RKO (cell line): ENCODE measurements at regions not wholly inside any gene's neighbourhood (a gene's known extent, or its start where the extent isn't known, plus 50 kb on each side); places are given as distances from the start of the nearest gene placed in this dataset.

Experiments used
- DNase-seq: peaks from one replicate; pipeline ENCODE4 v3.0.0-alpha.2; 2016; ENCODE audit warnings: low spot score

GRCh38 chr14:98234208-98234607 is 1037.8 kb downstream of the BCL11B start:
- DNase-seq = peak; percentile 56

DNA sequence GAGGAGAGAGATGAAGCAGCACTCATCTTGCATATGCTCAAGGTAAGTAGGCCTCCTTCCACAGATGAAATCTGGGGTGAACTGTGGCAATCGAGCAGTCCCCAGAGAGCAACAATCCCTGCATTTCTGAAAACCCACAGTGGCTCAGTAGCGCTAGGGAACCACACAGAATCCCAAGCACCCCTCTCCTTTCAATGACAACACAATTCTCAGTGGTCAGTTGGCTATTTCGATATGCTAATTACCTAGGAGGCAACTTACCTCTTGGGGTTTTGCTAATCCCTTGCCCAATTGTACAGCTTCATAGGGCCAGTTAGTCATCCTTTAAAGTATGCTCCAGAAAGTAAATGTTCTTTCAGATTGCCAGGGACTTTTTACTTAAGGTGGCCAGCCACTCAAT is 1035.7 kb downstream of the BCL11B start:
- no peak for DNase-seq

DNA sequence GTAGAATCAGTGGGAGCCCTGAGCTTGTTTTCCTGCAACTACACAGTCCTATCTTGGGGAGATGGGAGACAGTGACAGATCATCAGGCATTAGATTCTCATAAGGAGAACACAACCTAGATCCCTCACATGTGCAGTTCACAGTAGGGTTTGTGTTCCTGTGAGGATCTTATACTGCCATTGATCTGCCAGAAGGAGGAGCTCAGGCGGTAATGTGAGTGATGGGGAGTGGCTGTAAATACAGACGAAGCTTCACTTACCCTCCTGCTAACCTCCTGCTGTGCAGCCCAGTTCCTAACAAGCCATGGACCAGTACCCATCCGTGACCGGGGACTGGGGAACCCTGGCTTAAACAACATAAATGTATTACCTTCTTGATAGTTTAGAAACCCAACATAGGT is 1034.1 kb downstream of the BCL11B start:
- DNase-seq = no peak

DNA sequence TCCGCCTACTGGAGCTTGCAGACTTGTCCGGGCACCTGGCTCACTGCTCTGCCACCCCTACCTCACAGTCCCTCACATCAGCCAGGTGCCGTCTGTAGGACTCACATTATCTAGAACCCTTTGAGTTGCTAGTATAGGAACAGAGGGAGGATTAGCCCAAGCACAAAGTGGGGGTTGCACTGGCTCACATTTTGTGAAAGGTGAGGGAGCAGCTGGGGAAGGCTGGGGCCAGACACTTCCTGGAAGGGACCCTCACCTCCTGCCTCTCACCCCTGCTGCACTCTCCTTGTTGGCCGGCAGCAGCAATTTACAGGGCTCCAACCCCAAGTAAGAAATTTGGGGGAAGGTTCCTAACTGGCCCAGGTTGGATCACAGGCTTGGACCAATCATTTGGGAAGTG is 1031.6 kb downstream of the BCL11B start:
- no peak for DNase-seq

DNA sequence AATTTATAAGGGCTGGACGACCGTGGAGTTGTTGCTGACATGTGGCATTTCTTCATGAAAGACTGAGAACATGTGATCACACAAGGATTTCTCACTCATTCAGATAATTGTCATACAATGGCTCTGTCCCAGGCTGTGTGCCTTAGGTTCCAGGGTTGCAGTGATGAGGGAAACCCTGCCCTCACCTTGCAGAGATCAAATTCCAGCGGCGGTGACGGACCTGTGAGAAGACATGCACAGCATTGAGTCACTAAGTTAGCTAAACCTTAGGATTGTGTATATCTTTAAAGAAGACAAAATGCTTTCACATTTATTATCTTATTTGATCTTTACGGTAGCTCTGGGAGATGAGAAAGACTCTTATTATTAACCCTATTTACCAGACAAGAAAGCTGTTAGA is 1029.1 kb downstream of the BCL11B start:
- no peak for DNase-seq

DNA sequence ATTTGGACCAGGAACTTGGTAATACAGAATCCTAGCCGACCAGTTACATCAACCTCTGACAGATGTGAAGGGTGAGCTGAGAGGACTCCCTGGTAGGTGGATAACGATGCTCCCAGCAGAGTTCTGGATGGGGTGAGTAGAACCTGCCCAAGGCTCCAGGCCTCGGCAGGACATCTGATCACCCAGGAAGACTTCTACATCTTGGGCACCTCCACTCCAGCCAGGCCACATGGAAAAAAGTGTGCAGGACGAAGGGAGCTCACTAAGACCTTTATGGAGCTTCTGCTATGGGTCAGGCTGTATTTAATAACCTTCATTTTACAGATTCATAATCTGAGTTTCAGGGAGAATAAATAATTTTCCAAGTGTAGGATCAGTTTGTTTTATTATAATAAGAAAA is 1028.7 kb downstream of the BCL11B start:
- DNase-seq = no peak

DNA sequence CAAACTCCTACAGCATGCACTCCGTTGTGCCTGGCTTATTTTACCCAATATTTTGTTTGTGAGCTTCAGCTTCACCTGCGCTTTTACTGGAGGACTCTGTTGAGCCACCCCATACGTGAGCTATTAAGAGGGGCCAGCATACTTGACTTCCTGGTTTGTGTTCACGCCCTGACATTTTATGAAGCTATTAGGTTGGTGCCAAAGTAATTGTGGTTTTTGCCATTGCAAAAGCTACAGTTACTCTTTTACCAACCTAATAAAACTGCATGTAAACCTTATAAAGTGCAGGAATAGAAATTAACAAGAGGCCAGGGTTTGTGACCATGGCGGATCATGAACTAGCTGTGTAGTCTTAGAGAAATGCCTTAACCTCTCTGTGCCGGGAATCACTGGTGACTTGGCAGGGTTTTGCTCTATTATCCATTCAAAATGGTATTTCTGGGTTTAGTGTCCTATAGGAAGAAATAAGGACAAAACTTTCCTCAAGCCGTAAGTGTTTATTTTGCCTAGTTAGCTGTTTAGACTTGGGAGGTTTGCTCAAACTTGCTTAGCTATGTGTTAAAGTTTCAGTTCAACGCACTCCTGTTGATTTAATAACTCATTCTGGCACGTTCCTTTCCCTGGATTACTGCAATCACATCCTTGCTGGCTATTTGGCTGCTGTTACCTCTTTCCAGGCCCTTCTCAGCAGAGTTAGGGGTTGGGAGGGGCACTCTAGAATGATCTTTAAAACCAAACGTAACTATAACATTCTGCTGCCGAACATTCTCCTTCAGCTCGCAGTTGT is 1027.6 kb downstream of the BCL11B start:
- DNase-seq = no peak

- DNase-seq = no peak
Measured at GRCh38 chr14:98244966-98245569, 1026.9 kb downstream of the BCL11B start.

- no peak for DNase-seq
Measured at GRCh38 chr14:98249057-98249456, 1022.9 kb downstream of the BCL11B start.

- DNase-seq = no peak
Measured at GRCh38 chr14:98249476-98249875, 1022.5 kb downstream of the BCL11B start.

DNA sequence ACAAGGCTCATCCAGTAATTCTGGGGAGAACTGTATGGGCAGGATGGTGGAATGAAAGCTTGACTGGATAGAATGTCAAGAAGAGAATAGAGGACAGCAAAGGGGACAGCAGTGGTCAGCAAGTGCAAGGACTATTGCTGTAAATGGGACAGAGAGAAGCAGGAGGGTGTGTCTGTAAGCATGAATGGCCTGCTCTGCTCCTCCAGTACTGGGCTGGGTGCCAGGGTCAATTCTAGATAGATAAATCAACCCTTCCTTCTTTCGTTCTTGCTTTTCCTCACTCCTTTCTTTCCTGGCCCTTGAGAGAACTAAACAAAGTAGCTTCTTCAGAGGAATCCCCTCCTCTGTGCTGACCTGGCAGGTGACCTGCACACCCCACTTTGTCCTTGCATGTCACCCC is 1019.2 kb downstream of the BCL11B start:
- no peak for DNase-seq

DNA sequence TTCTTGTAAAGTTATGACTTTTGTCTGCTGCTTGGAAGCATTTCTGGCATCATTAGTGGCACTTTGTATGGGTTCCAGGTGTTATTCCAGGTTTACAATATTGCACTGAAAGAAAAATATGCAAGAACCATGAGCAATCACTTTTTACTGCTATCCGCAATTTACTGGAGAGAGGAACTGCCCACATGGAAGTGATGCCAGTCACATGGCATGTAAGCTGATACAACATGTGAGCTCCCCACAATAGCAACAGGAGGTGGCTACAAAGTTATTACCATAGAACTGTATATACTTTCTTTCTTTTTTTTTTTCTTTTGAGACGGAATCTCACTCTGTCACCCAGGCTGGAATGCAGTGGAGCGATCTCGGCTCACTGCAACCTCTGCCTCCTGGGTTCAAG is 1012.1 kb downstream of the BCL11B start:
- no peak for DNase-seq

DNA sequence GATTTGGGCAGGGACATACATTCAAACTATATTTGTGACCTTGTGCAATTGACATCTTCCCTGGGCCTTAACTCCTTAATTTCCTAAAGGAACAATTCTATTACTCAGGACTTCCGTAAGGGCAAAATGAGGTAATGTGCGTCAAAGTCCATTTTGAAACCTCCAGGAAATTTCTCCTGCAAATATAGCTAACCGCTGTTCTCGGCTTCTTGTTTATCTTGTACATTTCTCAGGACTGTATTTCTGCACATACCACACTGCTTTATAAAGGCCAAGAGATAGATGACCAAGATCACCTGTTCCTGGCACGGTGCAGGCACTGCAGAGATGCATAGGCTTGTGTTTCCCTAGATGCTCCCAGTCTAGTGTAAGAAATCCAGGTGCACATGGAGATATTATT is 1009.4 kb downstream of the BCL11B start:
- no peak for DNase-seq

- DNase-seq = no peak
Measured at GRCh38 chr14:98269533-98269932, 1002.5 kb downstream of the BCL11B start.

DNA sequence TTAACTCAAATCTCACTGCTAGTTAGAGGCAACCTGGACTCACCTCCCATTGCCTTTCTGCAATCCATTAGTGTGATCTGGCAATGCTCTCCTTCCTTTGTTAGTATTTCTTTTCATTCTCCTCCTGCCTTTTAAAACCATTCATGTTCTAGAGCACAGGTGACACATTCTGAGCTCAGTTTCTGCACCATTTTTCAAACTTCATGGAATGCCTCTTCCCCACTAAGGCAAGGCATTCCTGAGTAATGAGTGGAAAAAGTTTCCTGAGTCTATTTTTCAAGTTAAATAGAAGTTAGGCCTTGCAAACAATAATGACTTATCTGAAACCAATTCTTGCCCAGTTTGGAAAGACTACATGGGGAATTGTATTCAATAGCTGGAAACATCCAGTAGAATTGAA is 1001.8 kb downstream of the BCL11B start:
- no peak for DNase-seq

DNA sequence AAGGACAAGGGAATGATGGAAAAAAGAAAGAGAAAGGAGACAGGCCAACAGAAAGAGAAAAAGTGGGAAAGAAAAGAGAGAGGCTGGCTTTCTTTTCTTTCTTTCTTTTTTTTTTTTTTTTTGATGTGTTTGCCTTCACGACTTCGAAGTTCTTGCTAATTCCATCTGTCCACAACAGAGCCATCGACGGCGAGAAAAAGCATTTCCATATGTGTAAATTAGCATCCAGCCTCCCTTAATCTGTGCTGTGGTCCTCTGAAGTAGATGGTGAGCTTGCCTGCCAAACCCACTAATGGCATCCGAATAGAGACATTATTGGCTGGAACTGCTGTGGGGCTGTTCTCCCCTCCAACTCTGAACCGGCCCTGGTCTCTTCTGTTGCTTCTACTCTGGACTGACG is 997.4 kb downstream of the BCL11B start:
- no peak for DNase-seq

- DNase-seq = no peak
Measured at GRCh38 chr14:98278800-98279199, 993.2 kb downstream of the BCL11B start.

GRCh38 chr14:98280436-98280835 is 991.6 kb downstream of the BCL11B start:
- DNase-seq = no peak

DNA sequence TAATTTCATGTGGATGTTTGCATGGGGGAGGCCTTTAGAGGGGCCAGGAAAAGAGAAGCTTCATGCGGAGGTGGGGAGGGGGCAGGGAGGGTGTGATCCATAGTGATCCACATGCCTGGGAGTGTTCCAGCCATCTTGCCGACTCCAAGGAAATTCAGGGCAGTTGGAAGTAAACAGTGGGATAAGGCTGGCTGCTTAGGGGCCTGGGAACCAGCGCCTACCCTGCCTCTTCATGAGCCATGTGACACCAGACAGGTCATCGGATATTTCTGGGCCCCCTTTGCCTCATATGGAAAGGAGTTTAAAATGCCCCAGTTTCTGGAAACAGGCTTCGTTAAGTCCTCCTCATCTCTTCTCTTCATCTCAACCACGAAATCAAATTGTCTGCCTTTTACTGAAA is 983.2 kb downstream of the BCL11B start:
- DNase-seq = no peak

GRCh38 chr14:98290596-98290995 is 981.4 kb downstream of the BCL11B start:
- DNase-seq = peak; percentile 15

DNA sequence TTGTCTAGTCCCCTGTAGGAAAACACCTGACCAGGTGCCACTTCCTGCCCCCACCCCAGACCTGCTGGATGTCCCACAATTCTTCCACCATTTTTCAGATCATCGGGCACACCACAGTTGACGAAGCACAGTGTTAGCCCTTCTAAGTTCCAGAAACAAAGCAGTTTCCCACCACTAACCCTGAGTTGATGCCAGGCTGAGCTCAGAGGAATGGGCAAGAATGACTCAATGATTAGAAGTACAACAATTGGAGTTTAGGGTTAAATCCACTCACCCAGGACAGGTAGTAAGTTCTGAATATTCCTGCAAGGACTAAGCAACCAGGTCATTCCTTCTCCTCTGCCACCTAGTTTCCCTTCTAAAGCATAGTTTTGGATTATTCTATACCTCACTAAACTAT is 979.8 kb downstream of the BCL11B start:
- no peak for DNase-seq

- DNase-seq = no peak
Measured at GRCh38 chr14:98293576-98293975, 978.4 kb downstream of the BCL11B start.

DNA sequence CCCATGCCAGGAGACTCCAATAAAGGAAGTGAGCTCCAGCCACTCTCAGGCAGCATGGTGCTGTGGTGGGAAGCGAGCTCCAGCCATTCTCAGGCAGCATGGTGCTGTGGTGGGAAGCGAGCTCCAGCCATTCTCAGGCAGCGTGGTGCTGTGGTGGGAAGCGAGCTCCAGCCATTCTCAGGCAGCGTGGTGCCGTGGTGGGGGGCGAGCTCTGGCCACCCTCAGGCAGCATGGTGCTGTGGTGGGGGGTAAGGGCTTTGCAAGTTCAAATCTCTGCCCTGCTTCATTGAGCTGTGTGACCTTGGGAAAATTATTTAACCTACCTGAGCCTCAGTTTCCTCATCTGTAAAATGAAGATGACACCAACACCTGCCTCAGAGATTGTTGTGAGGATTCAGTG is 975.1 kb downstream of the BCL11B start:
- no peak for DNase-seq

GRCh38 chr14:98297567-98297966 is 974.4 kb downstream of the BCL11B start:
- no peak for DNase-seq
